A549 (cell line): ENCODE measurements at regions not wholly inside any gene's neighbourhood (a gene's known extent, or its start where the extent isn't known, plus 50 kb on each side); places are given as distances from the start of the nearest gene placed in this dataset.

ENCODE experiments used
- ATAC-seq, 2 experiments: fragments of 200-7000 bp in 1 of 2; fragments of >200 bp in 1 of 2; cut with Nextera tagmentation in 1 of 2; cut with Tn5 transposase in 1 of 2; 3 replicates each; pipeline versions ENCODE4 v1.8.0 to v1.9.1; 2018 to 2020; ENCODE audit warnings: mild to moderate bottlenecking in 1 of 2, moderate library complexity in 1 of 2
- CTCF ChIA-PET: fragments of 300-600 bp; sonication (Branson Sonifier 250); formaldehyde crosslinking; extraction: SDS; loops from one replicate; lab custom pipeline; 2021; ENCODE audit warnings: antibody characterized with exemption, inconsistent platforms; lab: Yijun Ruan, JAX
- POLR2A ChIA-PET: fragments of 350-600 bp; formaldehyde crosslinking; extraction: SDS; loops from one replicate; lab custom pipeline; 2021; ENCODE audit warnings: antibody characterized with exemption, inconsistent platforms; lab: Yijun Ruan, JAX
- DNase-seq, 2 experiments: peaks; one replicate each; pipeline versions ENCODE4 v3.0.0 to v3.0.0-alpha.2; 2011 to 2016; ENCODE audit warnings: low read depth in 1 of 2, low spot score in 1 of 2
- FAIRE-seq: peaks from 2 replicates; lab custom pipeline; 2011; peaks lifted over from hg19 to GRCh38; lab: Jason Lieb, UNC
- H3K27ac ChIP-seq, 2 experiments: fragments of >200 bp; sonication (Bioruptor Twin); formaldehyde crosslinking; 3 replicates each; pipeline ENCODE4 v1.5.1; 2016 to 2017
- H3K4me1 ChIP-seq: fragments of >200 bp; sonication (Bioruptor Twin); formaldehyde crosslinking; 3 replicates; pipeline ENCODE4 v1.6.1; 2016
- H3K4me2 ChIP-seq: fragments of >200 bp; sonication (Bioruptor Twin); formaldehyde crosslinking; 3 replicates; pipeline ENCODE4 v1.6.1; 2016
- H3K4me3 ChIP-seq: fragments of >200 bp; sonication (Bioruptor Twin); formaldehyde crosslinking; 3 replicates; pipeline ENCODE4 v1.5.1; 2016
- H3K9me3 ChIP-seq: fragments of >200 bp; sonication (Bioruptor Twin); formaldehyde crosslinking; 3 replicates; pipeline ENCODE4 v1.6.1; 2016
- BHLHE40 ChIP-seq: IDR thresholded peaks from 2 replicates; pipeline ENCODE4 v1.6.1; 2012; ENCODE audit warnings: low read depth, low read length, inconsistent platforms
- CTCF ChIP-seq: fragments of >200 bp; sonication (Bioruptor Twin); formaldehyde crosslinking; IDR thresholded peaks from 3 replicates; pipeline ENCODE4 v1.5.1; 2016
- E2F6 ChIP-seq: IDR thresholded peaks from 2 replicates; pipeline ENCODE4 v1.6.1; 2012; ENCODE audit warnings: low read depth, borderline replicate concordance
- EHMT2 ChIP-seq: fragments of 200-600 bp; sonication (generic); IDR thresholded peaks from 2 replicates; pipeline ENCODE4 v1.6.1; 2016; ENCODE audit warnings: antibody characterized with exemption, low read depth, mild to moderate bottlenecking, moderate library complexity
- ESRRA ChIP-seq: fragments of 150-350 bp; IDR thresholded peaks from 2 replicates; pipeline ENCODE4 v1.6.1; 2014; ENCODE audit warnings: mild to moderate bottlenecking, low read length, borderline replicate concordance
- FOSB ChIP-seq: fragments of 250-450 bp; sonication (Bioruptor Pico); IDR thresholded peaks from 2 replicates; pipeline ENCODE4 v1.5.0; 2020; ENCODE audit warnings: mild to moderate bottlenecking, moderate library complexity
- FOXS1 ChIP-seq: fragments of 250-450 bp; sonication (Bioruptor Pico); IDR thresholded peaks from 2 replicates; pipeline ENCODE4 v1.5.0; 2020; ENCODE audit warnings: mild to moderate bottlenecking, moderate library complexity
- HDAC2 ChIP-seq: fragments of 200-600 bp; sonication (generic); IDR thresholded peaks from 2 replicates; pipeline ENCODE4 v1.6.1; 2016
- HES2 ChIP-seq: fragments of >200 bp; sonication (Bioruptor Twin); formaldehyde crosslinking; IDR thresholded peaks from 2 replicates; pipeline ENCODE4 v1.6.1; 2016
- HOXA7 ChIP-seq: fragments of 250-450 bp; sonication (Bioruptor Pico); IDR thresholded peaks from 2 replicates; pipeline ENCODE4 v1.5.0; 2020; ENCODE audit warnings: mild to moderate bottlenecking, moderate library complexity
- KDM1A ChIP-seq: fragments of 200-600 bp; sonication (generic); IDR thresholded peaks from 2 replicates; pipeline ENCODE4 v1.6.1; 2016; ENCODE audit warnings: low read depth, mild to moderate bottlenecking
- KDM5A ChIP-seq: fragments of 200-600 bp; sonication (generic); IDR thresholded peaks from 2 replicates; pipeline ENCODE4 v1.6.1; 2016; ENCODE audit warnings: antibody characterized with exemption, mild to moderate bottlenecking
- MAFK ChIP-seq: fragments of 450-650 bp; IDR thresholded peaks from 2 replicates; pipeline ENCODE4 v1.6.1; 2014; ENCODE audit not compliant: partially characterized antibody
- MAZ ChIP-seq: fragments of 150-350 bp; IDR thresholded peaks from 2 replicates; pipeline ENCODE4 v1.6.1; 2014; ENCODE audit warnings: antibody characterized with exemption, low read depth, low read length, borderline replicate concordance
- NFE2L2 ChIP-seq: fragments of 150-350 bp; conservative IDR thresholded peaks from 2 replicates; pipeline ENCODE4 v1.6.1; 2014; ENCODE audit warnings: low read length
- NR3C1 ChIP-seq: fragments of >200 bp; sonication (Bioruptor Twin); formaldehyde crosslinking; IDR thresholded peaks from 3 replicates; pipeline ENCODE4 v1.6.1; 2017
- POLR2AphosphoS2 ChIP-seq: conservative IDR thresholded peaks from 2 replicates; pipeline ENCODE4 v1.6.1; 2012; ENCODE audit warnings: low read length, improper control_type of control experiment, inconsistent platforms
- RARB ChIP-seq: fragments of 250-450 bp; sonication (Bioruptor Pico); IDR thresholded peaks from 2 replicates; pipeline ENCODE4 v1.8.0; 2021; ENCODE audit warnings: mild to moderate bottlenecking, moderate library complexity
- RCOR1 ChIP-seq: fragments of 150-350 bp; IDR thresholded peaks from 2 replicates; pipeline ENCODE4 v1.6.1; 2014; ENCODE audit warnings: antibody characterized with exemption, low read length, low read depth
- SMC3 ChIP-seq: fragments of >200 bp; sonication (Bioruptor Twin); formaldehyde crosslinking; IDR thresholded peaks from 3 replicates; pipeline ENCODE4 v1.6.1; 2018; ENCODE audit warnings: inconsistent platforms
- SREBF2 ChIP-seq: fragments of 450-650 bp; IDR thresholded peaks from 2 replicates; pipeline ENCODE4 v1.6.1; 2014; ENCODE audit warnings: mild to moderate bottlenecking, moderate library complexity
- TFCP2L1 ChIP-seq: fragments of 250-450 bp; sonication (Bioruptor Pico); IDR thresholded peaks from 2 replicates; pipeline ENCODE4 v1.5.0; 2021; ENCODE audit warnings: mild to moderate bottlenecking
- ZC3H11A ChIP-seq: fragments of 450-650 bp; IDR thresholded peaks from 2 replicates; pipeline ENCODE4 v1.6.1; 2014; ENCODE audit warnings: antibody characterized with exemption, mild to moderate bottlenecking
- ZFP36 ChIP-seq: fragments of 450-650 bp; IDR thresholded peaks from 2 replicates; pipeline ENCODE4 v1.6.1; 2014; ENCODE audit warnings: borderline replicate concordance; ENCODE audit not compliant: partially characterized antibody
- ZSCAN20 ChIP-seq: fragments of 250-450 bp; sonication (Bioruptor Pico); IDR thresholded peaks from 2 replicates; pipeline ENCODE4 v1.8.0; 2022; ENCODE audit warnings: mild to moderate bottlenecking, moderate library complexity
- WGBS: methylation state at CpG from one replicate; pipeline ENCODE4 v1.1.6; 2017; ENCODE audit errors: missing lambda C conversion rate; 5-methylcytosine and 5-hydroxymethylcytosine counted together
- TF ChIP-seq, protein P1 (sequence below): IDR thresholded peaks from 2 replicates; pipeline ENCODE4 v1.6.1; 2012
- TF ChIP-seq, protein P2 (sequence below): fragments of >200 bp; sonication (Bioruptor Twin); formaldehyde crosslinking; IDR thresholded peaks from 3 replicates; pipeline ENCODE4 v1.6.1; 2016
- TF ChIP-seq, protein P3 (sequence below): fragments of 250-450 bp; sonication (Bioruptor Pico); IDR thresholded peaks from 2 replicates; pipeline ENCODE4 v1.5.0; 2021; ENCODE audit warnings: mild to moderate bottlenecking, moderate library complexity, borderline replicate concordance
- TF ChIP-seq, protein P4 (sequence below): fragments of 450-650 bp; IDR thresholded peaks from 2 replicates; pipeline ENCODE4 v1.6.1; 2014; ENCODE audit warnings: antibody characterized with exemption

DNA sequence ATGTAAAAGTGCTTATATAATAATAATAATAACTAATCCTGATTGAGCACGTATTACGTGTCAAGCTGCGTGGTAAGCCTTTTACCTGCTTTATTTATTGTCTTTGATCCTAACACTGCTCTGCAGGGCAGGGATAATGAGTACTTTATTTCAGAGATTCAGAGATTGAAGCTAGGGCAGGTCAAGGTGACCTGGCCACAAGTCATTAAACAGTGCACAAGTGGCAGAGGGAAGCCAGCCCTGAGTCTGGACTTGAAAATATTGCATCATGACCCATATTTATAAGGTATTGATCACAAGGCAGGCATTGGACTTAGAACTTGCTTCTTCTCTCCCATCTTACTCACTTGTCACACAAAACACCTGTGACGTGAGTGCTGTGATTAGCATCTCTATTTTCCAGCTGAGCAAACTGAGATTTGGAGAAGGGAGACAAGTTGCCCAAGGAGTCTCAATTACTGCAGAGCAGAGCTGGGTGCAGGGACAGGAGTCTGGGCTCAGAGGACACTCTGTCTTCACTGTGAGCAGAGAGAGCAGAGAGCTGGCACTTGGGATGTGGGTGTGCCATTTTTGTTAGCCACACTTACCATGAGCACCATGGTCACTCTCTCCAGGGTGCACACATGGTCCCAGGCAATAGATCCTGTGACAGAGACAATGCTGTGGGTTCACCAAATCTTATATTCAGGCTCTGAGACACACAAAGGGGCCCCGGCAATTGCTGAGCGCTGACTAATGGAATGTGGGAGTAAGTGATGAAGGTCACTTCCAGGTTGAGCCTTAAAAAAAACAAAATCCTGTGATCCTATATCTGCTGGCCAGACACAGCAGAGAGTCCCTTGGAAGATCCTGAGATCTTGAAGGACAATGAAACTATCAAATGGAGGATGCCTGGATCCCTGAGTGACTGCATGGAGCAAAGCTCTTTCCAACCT lies 113.2 kb upstream of the MED13L start:
- Histone ChIP-seq H3K4me1 (peaks cover 45% of the 10 kb centered on the region), H3K9me3 (peaks cover 7% of the 10 kb centered on the region; the same call in 2 of the 3 replicates), H3K4me2 (peak overlapping the region; percentile 59), H3K4me3 (no peak overlapping the region), H3K27ac (peak overlapping the region; percentile 44 to 99)
- CTCF ChIA-PET: interaction anchor here (0.6 to 2.2 kb wide), 5 partner anchors 12 to 134 kb away, joined by 3 to 5 read pairs (median 4); no protein-coding TSS in a partner anchor
- WGBS: 79% methylated on average over 6 of the region's 6 CpGs
- no peak for FAIRE-seq
- POLR2A ChIA-PET: no interaction called here
- DNase-seq: no peak
- TF ChIP-seq BHLHE40: no peak
- no peak for TF ChIP-seq TFCP2L1 (CRISPR knock-in tag)
- TF ChIP-seq, protein P1, sequence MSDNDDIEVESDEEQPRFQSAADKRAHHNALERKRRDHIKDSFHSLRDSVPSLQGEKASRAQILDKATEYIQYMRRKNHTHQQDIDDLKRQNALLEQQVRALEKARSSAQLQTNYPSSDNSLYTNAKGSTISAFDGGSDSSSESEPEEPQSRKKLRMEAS: no peak
- TF ChIP-seq, protein P2, sequence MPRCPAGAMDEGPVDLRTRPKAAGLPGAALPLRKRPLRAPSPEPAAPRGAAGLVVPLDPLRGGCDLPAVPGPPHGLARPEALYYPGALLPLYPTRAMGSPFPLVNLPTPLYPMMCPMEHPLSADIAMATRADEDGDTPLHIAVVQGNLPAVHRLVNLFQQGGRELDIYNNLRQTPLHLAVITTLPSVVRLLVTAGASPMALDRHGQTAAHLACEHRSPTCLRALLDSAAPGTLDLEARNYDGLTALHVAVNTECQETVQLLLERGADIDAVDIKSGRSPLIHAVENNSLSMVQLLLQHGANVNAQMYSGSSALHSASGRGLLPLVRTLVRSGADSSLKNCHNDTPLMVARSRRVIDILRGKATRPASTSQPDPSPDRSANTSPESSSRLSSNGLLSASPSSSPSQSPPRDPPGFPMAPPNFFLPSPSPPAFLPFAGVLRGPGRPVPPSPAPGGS: no peak
- TF ChIP-seq, protein P3, sequence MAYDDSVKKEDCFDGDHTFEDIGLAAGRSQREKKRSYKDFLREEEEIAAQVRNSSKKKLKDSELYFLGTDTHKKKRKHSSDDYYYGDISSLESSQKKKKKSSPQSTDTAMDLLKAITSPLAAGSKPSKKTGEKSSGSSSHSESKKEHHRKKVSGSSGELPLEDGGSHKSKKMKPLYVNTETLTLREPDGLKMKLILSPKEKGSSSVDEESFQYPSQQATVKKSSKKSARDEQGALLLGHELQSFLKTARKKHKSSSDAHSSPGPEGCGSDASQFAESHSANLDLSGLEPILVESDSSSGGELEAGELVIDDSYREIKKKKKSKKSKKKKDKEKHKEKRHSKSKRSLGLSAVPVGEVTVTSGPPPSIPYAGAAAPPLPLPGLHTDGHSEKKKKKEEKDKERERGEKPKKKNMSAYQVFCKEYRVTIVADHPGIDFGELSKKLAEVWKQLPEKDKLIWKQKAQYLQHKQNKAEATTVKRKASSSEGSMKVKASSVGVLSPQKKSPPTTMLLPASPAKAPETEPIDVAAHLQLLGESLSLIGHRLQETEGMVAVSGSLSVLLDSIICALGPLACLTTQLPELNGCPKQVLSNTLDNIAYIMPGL (CRISPR knock-in tag): no peak
- TF ChIP-seq NR3C1: no peak
- no peak for TF ChIP-seq POLR2AphosphoS2
- TF ChIP-seq E2F6: no peak
- no peak for TF ChIP-seq KDM1A
- no peak for TF ChIP-seq ZFP36
- no peak for TF ChIP-seq MAFK
- no peak for TF ChIP-seq CTCF
- TF ChIP-seq ESRRA: no peak
- TF ChIP-seq NFE2L2: no peak
- no peak for TF ChIP-seq HOXA7 (CRISPR knock-in tag)
- no peak for TF ChIP-seq FOXS1 (CRISPR knock-in tag)
- TF ChIP-seq SREBF2: no peak
- ATAC-seq: no peak

DNA sequence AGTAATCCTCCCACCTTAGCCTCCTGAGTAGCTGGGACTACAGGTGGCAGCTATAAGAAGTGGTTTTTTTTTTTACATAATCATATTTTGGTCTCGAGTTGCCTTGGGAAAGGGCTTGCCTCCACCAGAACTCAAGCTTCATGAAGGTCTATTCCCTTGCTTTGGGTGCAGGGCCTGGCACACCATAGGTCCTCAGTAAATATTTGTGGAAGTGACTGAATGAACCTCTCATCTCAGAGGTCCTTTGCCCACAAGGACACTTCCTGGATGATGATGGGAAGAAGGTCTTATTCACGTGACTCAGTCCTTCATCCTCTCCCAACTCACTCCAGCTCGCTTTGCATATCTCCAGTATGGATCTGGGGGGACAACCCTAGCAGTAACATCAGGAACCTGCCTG lies 114.0 kb upstream of the MED13L start:
- H3K4me3 ChIP-seq: no peak overlapping the region
- peaks cover 7% of the 10 kb centered on the region; the same call in 2 of the 3 replicates for H3K9me3 ChIP-seq
- no peak for FAIRE-seq
- ChIA-PET POLR2A (no interaction called here), CTCF (interaction anchor here (0.9 to 2.2 kb wide), 2 partner anchors 12 to 40 kb away, joined by 3 to 5 read pairs; no protein-coding TSS in a partner anchor)
- DNase-seq: no peak
- ATAC-seq: no peak
- peaks cover 37% of the 10 kb centered on the region for H3K4me1 ChIP-seq
- H3K4me2 ChIP-seq: no peak overlapping the region
- H3K27ac ChIP-seq: peak overlapping the region; percentile 44 to 99; a peak in 4 of 6 replicates
- 84% methylated on average over 3 of the region's 3 CpGs for WGBS
- TF ChIP-seq, protein P4, sequence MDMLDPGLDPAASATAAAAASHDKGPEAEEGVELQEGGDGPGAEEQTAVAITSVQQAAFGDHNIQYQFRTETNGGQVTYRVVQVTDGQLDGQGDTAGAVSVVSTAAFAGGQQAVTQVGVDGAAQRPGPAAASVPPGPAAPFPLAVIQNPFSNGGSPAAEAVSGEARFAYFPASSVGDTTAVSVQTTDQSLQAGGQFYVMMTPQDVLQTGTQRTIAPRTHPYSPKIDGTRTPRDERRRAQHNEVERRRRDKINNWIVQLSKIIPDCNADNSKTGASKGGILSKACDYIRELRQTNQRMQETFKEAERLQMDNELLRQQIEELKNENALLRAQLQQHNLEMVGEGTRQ: no peak
- no peak for TF ChIP-seq SMC3
- no peak for TF ChIP-seq RCOR1
- TF ChIP-seq HDAC2: no peak
- TF ChIP-seq HES2: no peak
- no peak for TF ChIP-seq E2F6
- no peak for TF ChIP-seq SREBF2
- TF ChIP-seq, protein P1: no peak
- no peak for TF ChIP-seq FOXS1 (CRISPR knock-in tag)
- no peak for TF ChIP-seq HOXA7 (CRISPR knock-in tag)
- no peak for TF ChIP-seq ESRRA
- TF ChIP-seq RARB (CRISPR knock-in tag): no peak
- TF ChIP-seq ZSCAN20 (CRISPR knock-in tag): no peak
- TF ChIP-seq KDM5A: no peak
- no peak for TF ChIP-seq ZC3H11A
- no peak for TF ChIP-seq MAZ
- TF ChIP-seq EHMT2: no peak
- TF ChIP-seq FOSB: no peak
